Thoracic aorta (tissue), 2 donors: ENCODE measurements at regions not wholly inside any gene's neighbourhood (a gene's known extent, or its start where the extent isn't known, plus 50 kb on each side); places are given as distances from the start of the nearest gene placed in this dataset.

Source experiments
- ATAC-seq: fragments of 150-250 bp; one replicate; pipeline ENCODE4 v1.8.0; 2017; ENCODE audit warnings: low read depth; ENCODE audit not compliant: insufficient number of reproducible peaks, low FRiP score
- DNase-seq: peaks from one replicate; pipeline ENCODE4 v3.0.0-alpha.2; 2020; ENCODE audit warnings: low spot score
- H3K27ac ChIP-seq, 2 donors: fragments of 200-600 bp; sonication (generic); 1 replicate in 1 of 2; 2 replicates in 1 of 2; pipeline ENCODE4 v1.5.1; 2016; ENCODE audit warnings: mild to moderate bottlenecking in 2 of 2, moderate library complexity in 2 of 2
- H3K27me3 ChIP-seq: fragments of 200-600 bp; sonication (generic); replicated peaks from 2 replicates; pipeline ENCODE4 v1.6.0; 2016; ENCODE audit warnings: mild to moderate bottlenecking; ENCODE audit not compliant: insufficient read depth
- H3K36me3 ChIP-seq: fragments of 200-600 bp; sonication (generic); one replicate; pipeline ENCODE4 v1.5.1; 2016
- H3K4me1 ChIP-seq, 2 donors: fragments of 200-600 bp; sonication (generic); 1 replicate in 1 of 2; 2 replicates in 1 of 2; pipeline versions ENCODE4 v1.5.1 to v1.6.0; 2016; ENCODE audit warnings: low read depth in 2 of 2, mild to moderate bottlenecking in 1 of 2; ENCODE audit not compliant: control insufficient read depth in 1 of 2
- H3K4me3 ChIP-seq: fragments of 200-600 bp; sonication (generic); 2 replicates; pipeline ENCODE4 v1.5.1; 2016; ENCODE audit warnings: mild to moderate bottlenecking
- H3K9me3 ChIP-seq: fragments of 200-600 bp; sonication (generic); 2 replicates; pipeline ENCODE4 v1.5.1; 2016
- TF ChIP-seq, protein P1 (sequence below): fragments of 200-600 bp; sonication (generic); IDR thresholded peaks from one replicate; pipeline ENCODE4 v1.5.1; 2019; ENCODE audit warnings: antibody characterized with exemption

DNA sequence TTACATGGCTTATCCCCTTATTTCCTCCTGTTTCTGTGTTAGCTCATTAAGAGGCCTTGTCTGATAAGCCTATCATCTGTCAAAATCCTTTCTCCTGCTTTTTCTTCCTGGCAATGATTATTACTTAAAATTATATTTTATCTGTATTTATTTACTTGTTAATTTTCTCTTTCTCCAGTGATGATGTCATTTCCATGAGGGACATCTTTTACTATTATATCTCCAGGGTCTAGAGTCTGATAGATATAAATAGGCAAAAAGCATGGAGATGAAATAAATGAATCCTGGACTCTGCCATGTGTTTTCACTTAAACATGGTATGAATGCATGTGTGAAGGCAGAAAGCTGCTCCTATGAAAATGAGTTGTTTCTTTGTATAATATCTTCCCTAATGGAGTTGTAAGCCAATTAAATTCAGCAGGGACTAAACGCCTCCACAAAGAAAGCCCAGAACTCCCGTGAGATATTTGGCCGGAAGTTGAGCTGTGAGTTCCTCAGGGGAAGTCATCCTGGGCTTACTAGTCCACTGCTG is 375.2 kb downstream of the TUSC7 start:
- Histone ChIP-seq H3K27ac (no peak overlapping the region), H3K4me1 (no peaks in the 10 kb centered on the region), H3K9me3 (no peaks in the 10 kb centered on the region), H3K27me3 (no peaks in the 10 kb centered on the region), H3K36me3 (no peaks in the 10 kb centered on the region), H3K4me3 (no peak overlapping the region)
- no peak for DNase-seq
- TF ChIP-seq, protein P1, sequence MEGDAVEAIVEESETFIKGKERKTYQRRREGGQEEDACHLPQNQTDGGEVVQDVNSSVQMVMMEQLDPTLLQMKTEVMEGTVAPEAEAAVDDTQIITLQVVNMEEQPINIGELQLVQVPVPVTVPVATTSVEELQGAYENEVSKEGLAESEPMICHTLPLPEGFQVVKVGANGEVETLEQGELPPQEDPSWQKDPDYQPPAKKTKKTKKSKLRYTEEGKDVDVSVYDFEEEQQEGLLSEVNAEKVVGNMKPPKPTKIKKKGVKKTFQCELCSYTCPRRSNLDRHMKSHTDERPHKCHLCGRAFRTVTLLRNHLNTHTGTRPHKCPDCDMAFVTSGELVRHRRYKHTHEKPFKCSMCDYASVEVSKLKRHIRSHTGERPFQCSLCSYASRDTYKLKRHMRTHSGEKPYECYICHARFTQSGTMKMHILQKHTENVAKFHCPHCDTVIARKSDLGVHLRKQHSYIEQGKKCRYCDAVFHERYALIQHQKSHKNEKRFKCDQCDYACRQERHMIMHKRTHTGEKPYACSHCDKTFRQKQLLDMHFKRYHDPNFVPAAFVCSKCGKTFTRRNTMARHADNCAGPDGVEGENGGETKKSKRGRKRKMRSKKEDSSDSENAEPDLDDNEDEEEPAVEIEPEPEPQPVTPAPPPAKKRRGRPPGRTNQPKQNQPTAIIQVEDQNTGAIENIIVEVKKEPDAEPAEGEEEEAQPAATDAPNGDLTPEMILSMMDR = no peak
- no peak for ATAC-seq

DNA sequence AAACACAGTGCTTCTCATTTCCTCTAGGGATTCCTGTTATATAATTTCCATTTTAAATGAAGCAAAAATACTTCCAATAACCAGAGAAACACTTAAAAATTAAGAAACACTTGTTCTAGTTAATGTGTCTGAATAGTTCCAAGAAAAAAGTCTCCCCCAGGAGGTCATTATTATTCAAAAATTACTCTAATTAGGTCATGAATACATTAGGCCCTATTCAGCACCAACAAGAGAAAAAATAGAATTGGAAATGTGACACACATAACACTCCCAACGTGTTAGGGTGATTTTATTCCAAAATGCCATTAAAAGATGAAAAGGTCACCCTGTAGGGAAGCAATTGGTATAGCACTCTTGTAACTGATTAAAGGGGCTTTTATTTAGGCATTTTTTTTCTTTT is 382.1 kb downstream of the TUSC7 start:
- no peak overlapping the region for H3K4me3 ChIP-seq
- DNase-seq (no peak), ATAC-seq (no peak)
- no peaks in the 10 kb centered on the region for H3K4me1 ChIP-seq
- TF ChIP-seq, protein P1 = no peak
- no peaks in the 10 kb centered on the region for H3K9me3 ChIP-seq
- no peaks in the 10 kb centered on the region for H3K27me3 ChIP-seq
- no peak overlapping the region for H3K27ac ChIP-seq
- no peaks in the 10 kb centered on the region for H3K36me3 ChIP-seq

DNA sequence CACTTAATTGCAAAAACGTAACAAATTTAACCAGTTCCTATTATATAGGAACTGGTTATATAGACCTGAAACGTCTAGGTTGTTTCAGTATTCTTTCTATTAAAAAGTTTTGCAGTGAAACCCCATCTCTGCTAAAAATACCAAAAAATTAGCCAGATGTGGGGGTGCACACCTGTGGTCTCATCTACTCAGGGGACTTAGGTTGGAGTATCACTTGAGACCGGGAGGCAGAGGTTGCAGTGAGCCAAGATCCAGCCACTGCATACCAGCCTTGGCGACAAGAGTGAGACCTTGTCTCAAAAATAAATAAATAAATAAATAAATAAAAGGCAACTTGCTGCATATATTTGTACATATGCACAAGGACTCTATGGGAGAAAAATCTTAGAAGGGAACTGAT is 387.0 kb downstream of the TUSC7 start:
- TF ChIP-seq, protein P1 = no peak
- ATAC-seq (no peak), DNase-seq (no peak)
- H3K4me1 ChIP-seq = no peaks in the 10 kb centered on the region
- H3K4me3 ChIP-seq = no peak overlapping the region
- H3K9me3 ChIP-seq = no peaks in the 10 kb centered on the region
- no peaks in the 10 kb centered on the region for H3K27me3 ChIP-seq
- no peak overlapping the region for H3K27ac ChIP-seq
- no peaks in the 10 kb centered on the region for H3K36me3 ChIP-seq

DNA sequence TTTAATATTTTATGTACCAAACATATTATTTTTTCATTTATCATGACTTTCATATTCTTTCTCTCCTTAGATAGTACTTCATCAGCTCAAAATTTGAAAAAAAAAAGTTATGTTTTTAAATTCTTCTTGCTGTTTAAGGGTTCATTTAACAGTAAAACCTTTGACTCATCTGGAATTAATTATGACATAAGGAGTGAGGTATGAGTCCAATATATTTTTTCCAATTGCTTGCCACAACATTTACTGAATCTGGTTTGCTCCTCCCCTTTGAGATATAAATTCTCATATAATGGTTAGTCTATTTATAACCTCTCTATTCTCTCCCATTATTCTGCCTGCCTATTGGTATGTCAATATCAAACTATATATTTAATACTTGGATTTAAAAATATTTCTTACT is 387.8 kb downstream of the TUSC7 start:
- no peaks in the 10 kb centered on the region for H3K36me3 ChIP-seq
- no peak overlapping the region for H3K4me3 ChIP-seq
- TF ChIP-seq, protein P1 = no peak
- DNase-seq (no peak), ATAC-seq (no peak)
- no peaks in the 10 kb centered on the region for H3K9me3 ChIP-seq
- no peak overlapping the region for H3K27ac ChIP-seq
- H3K4me1 ChIP-seq = no peaks in the 10 kb centered on the region
- H3K27me3 ChIP-seq = no peaks in the 10 kb centered on the region

DNA sequence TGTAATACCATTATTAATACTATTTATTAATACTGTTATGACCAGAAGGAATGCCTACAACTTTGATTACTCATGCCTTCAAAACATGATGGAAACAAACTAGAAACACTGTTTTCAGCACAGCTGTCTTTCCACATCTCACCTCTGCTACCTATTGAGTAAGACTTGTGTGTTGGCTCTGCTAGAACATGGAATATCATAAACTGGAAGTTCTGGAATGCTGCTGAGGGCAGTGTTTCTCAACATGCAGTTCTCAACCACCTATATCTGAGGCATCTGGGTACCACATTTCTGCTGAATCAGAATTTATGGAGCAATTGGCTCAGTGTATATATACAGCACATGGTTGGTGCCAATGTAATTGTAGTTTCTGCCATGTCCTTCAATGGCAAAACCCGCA is 392.1 kb downstream of the TUSC7 start:
- H3K9me3 ChIP-seq = no peaks in the 10 kb centered on the region
- H3K27me3 ChIP-seq = no peaks in the 10 kb centered on the region
- no peaks in the 10 kb centered on the region for H3K36me3 ChIP-seq
- ATAC-seq (no peak), DNase-seq (no peak)
- H3K4me3 ChIP-seq = no peak overlapping the region
- H3K4me1 ChIP-seq = no peaks in the 10 kb centered on the region
- H3K27ac ChIP-seq = no peak overlapping the region
- TF ChIP-seq, protein P1 = no peak
